ENCODE measurements at regions not wholly inside any gene's neighbourhood (a gene's known extent, or its start where the extent isn't known, plus 50 kb on each side); places are given as distances from the start of the nearest gene placed in this dataset.

- no peak for DNase-seq
Measured at GRCh38 chr15:70342141-70342540, 244.4 kb upstream of the TLE3 start.

- no peak for DNase-seq
Measured at GRCh38 chr15:70341566-70341965, 243.8 kb upstream of the TLE3 start.

GRCh38 chr15:70340494-70340870 is 242.8 kb upstream of the TLE3 start:
- no peak for DNase-seq

- DNase-seq: no peak
Measured at GRCh38 chr15:70339571-70340493, 242.1 kb upstream of the TLE3 start.

- no peak for DNase-seq
Measured at GRCh38 chr15:70337277-70338186, 239.8 kb upstream of the TLE3 start.

- no peak for DNase-seq
Measured at GRCh38 chr15:70336425-70337009, 238.8 kb upstream of the TLE3 start.

GRCh38 chr15:70334286-70334685 is 236.6 kb upstream of the TLE3 start:
- DNase-seq: no peak

- no peak for DNase-seq
Measured at GRCh38 chr15:70329179-70329578, 231.5 kb upstream of the TLE3 start.

- no peak for DNase-seq
Measured at GRCh38 chr15:70328679-70329115, 231.0 kb upstream of the TLE3 start.

GRCh38 chr15:70327856-70328678 is 230.3 kb upstream of the TLE3 start:
- no peak for DNase-seq

GRCh38 chr15:70327328-70327855 is 229.7 kb upstream of the TLE3 start:
- DNase-seq: no peak

- no peak for DNase-seq
Measured at GRCh38 chr15:70324001-70324974, 226.6 kb upstream of the TLE3 start.

GRCh38 chr15:70323111-70323851 is 225.6 kb upstream of the TLE3 start:
- DNase-seq: no peak

- no peak for DNase-seq
Measured at GRCh38 chr15:70322051-70322668, 224.4 kb upstream of the TLE3 start.

- DNase-seq: no peak
Measured at GRCh38 chr15:70321172-70321819, 223.6 kb upstream of the TLE3 start.

- DNase-seq: no peak
Measured at GRCh38 chr15:70320482-70320881, 222.8 kb upstream of the TLE3 start.

- no peak for DNase-seq
Measured at GRCh38 chr15:70320077-70320476, 222.4 kb upstream of the TLE3 start.

- DNase-seq: no peak
Measured at GRCh38 chr15:70319466-70319865, 221.7 kb upstream of the TLE3 start.

Data from activated CD4-positive, CD25-positive, alpha-beta regulatory T cell (primary cell).